GM21360 (cell line): ENCODE measurements at regions not wholly inside any gene's neighbourhood (a gene's known extent, or its start where the extent isn't known, plus 50 kb on each side); places are given as distances from the start of the nearest gene placed in this dataset.
A peak's percentile ranks its signal among the peaks of the same experiment; 100 is the strongest.
"Not testable (repeated sequence)": the region's sequence is repeated elsewhere in the genome, so short reads cannot be mapped to it uniquely, and the experiment has no call there.

ENCODE experiments used
- ATAC-seq: cut with Tn5 transposase; IDR thresholded peaks from one replicate; pipeline ENCODE4 v1.9.1; 2021; ENCODE audit warnings: mild to moderate bottlenecking, moderate library complexity; ENCODE audit not compliant: unreplicated experiment

DNA sequence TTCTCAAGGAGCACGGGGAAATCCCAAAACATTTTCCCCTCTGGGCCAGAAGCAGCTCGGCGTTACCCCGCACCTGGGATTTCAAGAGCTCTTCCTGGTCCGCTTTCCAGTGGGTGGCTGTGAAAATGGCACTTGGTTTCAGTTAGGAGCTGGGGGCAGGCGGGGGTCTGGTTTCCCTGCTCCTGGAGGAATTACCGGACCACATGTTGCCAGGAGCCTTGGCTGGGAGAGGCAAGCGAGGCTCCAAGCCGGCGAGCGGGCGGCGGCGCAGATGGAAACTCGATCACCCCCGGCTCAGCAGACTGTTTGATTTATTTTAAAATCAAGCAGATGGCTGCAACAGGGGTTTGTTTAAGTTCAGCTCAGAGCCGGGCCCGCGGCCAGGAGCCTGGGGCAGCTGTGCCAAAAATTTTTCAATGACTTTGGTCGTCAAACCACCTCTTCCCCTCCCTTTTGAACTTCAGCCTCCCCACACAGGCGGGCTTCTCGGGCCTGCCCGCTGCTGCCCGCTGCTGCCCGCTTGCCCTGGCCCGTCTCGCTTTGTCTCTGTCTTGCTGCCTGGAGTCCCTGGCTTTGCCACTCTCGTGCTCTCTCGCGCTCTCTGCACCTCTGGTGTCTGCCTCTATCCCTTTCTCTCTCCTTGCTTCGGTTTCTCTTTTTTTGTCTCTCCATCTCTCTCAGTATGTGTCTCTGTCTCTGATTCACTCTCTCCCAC is 108.0 kb upstream of the CIBAR2 start:
- ATAC-seq = no peak

DNA sequence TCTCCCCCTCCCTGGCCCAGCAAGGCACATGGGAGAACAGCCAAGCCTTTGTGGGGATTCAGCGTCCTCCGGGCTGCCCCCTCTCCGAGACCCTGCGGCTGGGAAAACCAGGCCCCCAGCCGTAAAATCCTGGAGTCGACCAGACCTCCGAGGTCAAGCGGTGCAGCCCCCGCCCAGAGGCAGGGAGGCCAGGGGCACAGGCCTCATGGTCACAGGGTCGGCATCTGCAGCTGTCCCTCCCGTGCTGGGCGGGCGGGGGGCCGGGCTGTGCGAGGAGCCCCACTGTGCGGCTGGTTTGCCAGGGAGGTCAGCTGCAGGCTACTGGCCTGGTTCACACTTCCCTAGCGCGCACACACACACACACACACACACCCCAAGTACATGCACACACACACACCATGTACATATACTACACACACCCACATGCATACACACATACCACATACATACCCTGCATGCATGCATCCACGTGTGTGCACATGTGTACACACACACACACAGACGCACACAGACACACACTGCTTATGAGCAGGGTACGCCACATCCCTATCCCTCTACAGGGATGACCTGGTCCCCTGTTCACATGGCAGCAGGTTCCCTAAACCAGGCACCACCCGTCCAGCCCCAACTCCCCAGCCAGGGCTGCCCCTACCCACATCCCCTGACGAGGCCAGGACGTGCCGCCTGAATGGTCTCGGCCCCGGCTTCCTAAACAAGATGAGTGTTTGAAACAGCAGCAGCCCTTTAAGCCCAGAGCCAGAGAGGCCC is 108.9 kb upstream of the CIBAR2 start:
- no peak for ATAC-seq

GRCh38 chr16:85221771-85222154 is 109.5 kb upstream of the CIBAR2 start:
- no peak for ATAC-seq

DNA sequence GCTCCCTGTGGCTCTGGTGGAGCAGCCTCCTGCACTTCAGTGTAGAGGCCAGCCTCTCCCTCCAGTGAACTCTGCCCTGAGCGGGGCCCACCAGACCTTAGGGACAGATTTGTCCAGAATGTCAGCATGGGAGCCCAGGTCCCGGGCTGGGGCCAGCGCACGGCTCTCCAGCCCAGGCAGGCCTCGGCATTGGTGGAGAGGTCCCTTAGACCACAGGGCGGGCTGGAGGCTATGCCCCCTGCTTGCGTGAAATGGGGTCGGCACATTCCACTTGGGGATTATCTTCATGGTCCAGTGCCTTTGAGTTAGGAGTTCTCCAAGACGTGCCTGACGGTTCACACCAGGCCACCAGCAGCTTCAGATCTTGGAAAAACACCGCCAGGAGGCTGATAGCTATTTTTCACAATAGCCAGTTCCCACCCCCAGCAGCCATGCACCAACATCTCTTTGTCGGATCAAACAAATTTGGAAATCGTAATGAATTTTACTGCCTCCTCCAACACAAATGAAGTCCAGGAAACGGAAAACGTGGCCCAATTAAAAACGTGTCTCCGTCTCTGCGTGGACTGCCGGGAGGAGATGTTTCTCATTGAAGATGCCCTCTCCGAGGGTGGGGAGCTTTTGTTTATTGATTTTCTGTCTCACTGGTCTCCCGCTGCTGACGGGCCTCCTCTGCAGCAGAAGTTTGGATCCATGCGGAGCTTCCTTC is 110.0 kb upstream of the CIBAR2 start:
- ATAC-seq = no peak

GRCh38 chr16:85225257-85225656 is 113.0 kb upstream of the CIBAR2 start:
- ATAC-seq = no peak

- no peak for ATAC-seq
Measured at GRCh38 chr16:85225721-85226120, 113.4 kb upstream of the CIBAR2 start.

DNA sequence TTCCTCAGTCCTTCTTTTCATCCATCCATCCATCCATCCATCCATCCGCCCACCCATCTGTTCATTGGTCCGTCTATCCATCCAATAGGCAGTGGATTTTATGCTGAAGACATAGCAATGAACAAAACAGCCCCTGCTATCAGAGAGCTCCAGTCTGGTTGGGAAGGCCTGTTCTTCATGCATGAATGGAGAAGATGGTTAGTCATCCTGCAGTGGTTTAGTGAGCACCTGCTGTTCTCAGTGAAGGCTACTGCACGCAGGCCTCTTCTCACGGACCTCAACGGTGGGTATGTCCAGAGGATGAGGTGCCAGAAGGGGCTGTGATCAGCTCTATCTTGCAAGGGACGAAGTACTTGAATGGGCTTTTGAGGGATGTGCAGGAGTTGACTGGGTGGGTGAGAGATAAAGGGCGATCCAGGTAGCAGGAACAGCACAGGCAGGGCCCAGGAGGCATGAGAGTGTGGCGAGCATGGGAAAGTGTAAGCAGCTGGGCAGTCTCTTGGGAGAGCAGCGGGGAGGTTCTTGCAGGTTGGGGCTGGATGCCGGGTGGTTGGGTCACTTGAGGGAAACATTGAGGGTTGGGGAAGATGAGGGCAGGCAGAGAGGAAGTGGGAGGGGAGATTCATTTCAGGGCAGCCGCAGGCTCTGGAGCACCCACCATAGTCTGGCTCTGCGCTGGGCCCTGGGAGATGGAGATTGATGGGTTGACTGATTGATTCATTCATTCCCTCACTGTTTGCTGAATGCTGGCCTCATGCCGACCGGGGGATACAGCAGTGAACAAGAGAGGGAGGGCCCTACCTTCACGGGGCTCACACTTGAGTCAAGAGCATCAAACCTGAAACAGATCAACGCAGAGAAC is 115.0 kb upstream of the CIBAR2 start:
- ATAC-seq = peak; percentile 63

GRCh38 chr16:85227946-85228862 is 115.9 kb upstream of the CIBAR2 start:
- ATAC-seq = peak; percentile 8

DNA sequence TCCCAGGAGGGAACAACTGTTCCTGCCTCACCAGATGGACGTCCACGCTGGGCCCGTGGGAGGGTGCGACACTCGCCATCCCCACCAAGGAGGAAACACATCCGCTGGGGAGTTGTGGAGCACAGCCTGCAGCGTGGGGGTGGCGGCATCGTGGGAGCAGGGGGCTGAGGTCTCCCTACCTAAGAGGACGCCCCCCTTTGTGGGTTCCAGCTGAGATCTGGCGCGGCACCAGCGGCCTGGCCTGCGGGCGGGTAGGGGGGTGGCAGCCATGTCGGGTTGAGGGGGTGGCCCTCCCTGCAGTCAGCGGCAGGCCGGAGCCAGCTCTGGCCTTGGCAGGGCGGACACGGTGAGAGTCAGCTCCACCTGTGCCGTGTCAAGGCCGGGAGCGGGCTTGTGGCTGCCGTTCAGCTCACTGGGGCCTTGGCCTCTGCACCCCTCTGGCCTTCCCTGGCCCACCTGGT is 116.7 kb upstream of the CIBAR2 start:
- ATAC-seq = no peak

DNA sequence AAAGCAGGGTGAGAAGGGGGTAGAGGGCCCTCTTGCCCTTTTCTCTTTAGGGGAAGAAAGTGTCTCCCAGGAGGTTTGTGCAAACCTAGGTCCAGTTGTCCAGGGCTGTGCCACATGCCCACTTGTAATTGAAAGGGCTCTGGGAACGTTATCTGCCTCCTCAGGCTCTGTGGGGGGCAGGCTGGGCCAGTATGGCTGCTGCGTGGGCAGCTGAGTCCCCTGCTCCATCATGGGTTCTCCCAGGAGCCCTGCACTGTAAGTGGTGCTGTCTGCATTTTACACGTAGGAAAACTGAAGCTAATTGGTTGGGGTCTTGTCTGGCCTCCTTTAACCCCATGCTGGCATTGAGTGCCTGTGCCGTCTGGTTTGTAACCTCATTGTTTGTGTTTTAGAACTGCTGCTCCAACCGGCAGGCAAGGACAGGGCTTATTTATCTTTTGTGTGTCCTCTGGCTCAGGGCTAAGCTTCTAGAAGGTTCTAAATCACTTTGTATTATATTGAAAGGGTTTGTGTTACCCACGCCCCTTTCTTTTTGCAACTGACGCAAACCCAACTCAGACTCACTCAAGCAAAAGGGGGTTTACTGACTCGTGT is 117.7 kb upstream of the CIBAR2 start:
- ATAC-seq = no peak

GRCh38 chr16:85230764-85231383 is 118.6 kb upstream of the CIBAR2 start:
- not testable (repeated sequence) for ATAC-seq

- no peak for ATAC-seq
Measured at GRCh38 chr16:85231959-85232358, 119.7 kb upstream of the CIBAR2 start.

- ATAC-seq = no peak
Measured at GRCh38 chr16:85232369-85233142, 120.3 kb upstream of the CIBAR2 start.

DNA sequence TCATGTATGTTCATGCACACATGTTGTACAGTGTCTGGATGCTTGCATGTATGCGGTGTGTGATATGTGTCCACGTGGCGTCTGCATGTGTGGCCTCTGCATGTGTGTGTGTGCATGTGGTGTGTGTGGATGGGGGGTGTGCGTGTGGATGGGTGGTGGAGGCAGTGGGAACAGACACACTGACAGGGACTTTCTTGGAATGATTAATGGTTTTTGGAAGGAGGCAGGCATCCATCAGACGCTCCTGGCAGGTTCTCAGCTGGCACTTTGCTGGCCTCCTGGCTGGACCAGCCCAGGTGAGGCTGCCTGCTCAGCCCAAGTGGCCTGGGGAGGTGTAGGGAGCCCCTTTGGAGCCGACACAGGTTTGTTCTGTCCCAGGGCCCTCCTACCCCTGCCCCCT is 121.2 kb upstream of the CIBAR2 start:
- ATAC-seq = no peak

- no peak for ATAC-seq
Measured at GRCh38 chr16:85234310-85235204, 122.3 kb upstream of the CIBAR2 start.

- no peak for ATAC-seq
Measured at GRCh38 chr16:85235991-85236817, 123.9 kb upstream of the CIBAR2 start.
